ENCODE measurements at regions not wholly inside any gene's neighbourhood (a gene's known extent, or its start where the extent isn't known, plus 50 kb on each side); places are given as distances from the start of the nearest gene placed in this dataset.

DNA sequence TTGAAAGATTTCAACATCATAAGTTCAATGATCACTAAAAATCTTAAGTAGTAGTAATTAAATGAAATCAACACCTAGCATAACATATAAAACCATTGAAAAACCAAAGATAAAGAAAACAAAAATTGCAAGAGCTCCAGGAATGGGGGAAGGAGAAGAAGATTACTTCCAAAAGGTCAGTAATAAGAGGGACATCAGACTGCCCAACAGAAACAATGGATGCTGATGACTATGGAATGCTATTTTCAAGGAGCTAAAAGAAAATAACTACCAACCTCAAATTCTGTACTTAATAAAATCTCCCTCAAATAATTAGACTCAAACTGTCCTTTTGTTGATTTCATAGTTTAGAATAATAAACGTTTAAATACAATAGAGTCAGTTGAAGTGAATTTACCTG is 314.5 kb upstream of the LMO3 start:
- no peak overlapping the region for H3K4me2 ChIP-seq (ENCODE audit: low read length)
- no peaks in the 10 kb centered on the region for H3K4me1 ChIP-seq (ENCODE audit: insufficient read depth, low read length, severe bottlenecking)
- no peak overlapping the region for H3K4me3 ChIP-seq (ENCODE audit: low read depth, low read length, poor library complexity, severe bottlenecking)
- no peaks in the 10 kb centered on the region for H3F3A ChIP-seq (ENCODE audit: insufficient read depth, low read length)
- no peaks in the 10 kb centered on the region for H3K79me2 ChIP-seq (ENCODE audit: insufficient read depth, low read length)
- H3K9ac ChIP-seq (ENCODE audit: low read length), result no peak overlapping the region
- H3K9me2 ChIP-seq (ENCODE audit: low read depth, low read length), result no peaks in the 10 kb centered on the region
- no peak for TF ChIP-seq EZH2 (IDR thresholded peaks at IDR 0.05; ENCODE audit: borderline replicate concordance, low read length)
- TF ChIP-seq, protein P1, sequence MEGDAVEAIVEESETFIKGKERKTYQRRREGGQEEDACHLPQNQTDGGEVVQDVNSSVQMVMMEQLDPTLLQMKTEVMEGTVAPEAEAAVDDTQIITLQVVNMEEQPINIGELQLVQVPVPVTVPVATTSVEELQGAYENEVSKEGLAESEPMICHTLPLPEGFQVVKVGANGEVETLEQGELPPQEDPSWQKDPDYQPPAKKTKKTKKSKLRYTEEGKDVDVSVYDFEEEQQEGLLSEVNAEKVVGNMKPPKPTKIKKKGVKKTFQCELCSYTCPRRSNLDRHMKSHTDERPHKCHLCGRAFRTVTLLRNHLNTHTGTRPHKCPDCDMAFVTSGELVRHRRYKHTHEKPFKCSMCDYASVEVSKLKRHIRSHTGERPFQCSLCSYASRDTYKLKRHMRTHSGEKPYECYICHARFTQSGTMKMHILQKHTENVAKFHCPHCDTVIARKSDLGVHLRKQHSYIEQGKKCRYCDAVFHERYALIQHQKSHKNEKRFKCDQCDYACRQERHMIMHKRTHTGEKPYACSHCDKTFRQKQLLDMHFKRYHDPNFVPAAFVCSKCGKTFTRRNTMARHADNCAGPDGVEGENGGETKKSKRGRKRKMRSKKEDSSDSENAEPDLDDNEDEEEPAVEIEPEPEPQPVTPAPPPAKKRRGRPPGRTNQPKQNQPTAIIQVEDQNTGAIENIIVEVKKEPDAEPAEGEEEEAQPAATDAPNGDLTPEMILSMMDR (IDR thresholded peaks at IDR 0.05; ENCODE audit: low read length), result no peak
- H2AFZ ChIP-seq (ENCODE audit: low read length), result no peak overlapping the region
- H3K27me3 ChIP-seq (ENCODE audit: insufficient read depth, low read length), result no peaks in the 10 kb centered on the region
- no peaks in the 10 kb centered on the region for H4K20me1 ChIP-seq (ENCODE audit: insufficient read depth, low read length)
- H3K36me3 ChIP-seq (ENCODE audit: insufficient read depth, low read length), result no peaks in the 10 kb centered on the region
- H3K27ac ChIP-seq (ENCODE audit: low read depth, low read length, poor library complexity, severe bottlenecking), result no peak overlapping the region
- no peaks in the 10 kb centered on the region for H3K9me3 ChIP-seq (ENCODE audit: low read length)

DNA sequence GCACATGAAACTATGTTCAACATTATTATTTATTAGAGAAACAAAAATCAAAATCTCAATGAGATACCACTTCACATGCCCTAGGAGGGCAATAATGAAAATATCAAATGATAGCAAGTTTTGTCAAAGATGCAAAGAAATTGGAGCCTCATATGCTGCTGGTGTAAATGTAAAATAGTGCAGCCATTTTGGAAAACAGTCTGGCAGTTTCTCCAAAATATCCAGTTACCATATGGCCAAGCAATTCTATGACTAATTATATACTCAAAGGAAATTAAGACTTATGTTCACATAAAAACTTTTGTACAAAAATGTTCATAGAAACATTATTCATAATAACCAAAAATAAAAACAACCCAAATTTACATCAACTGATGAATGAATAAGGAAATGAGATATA is 313.6 kb upstream of the LMO3 start:
- TF ChIP-seq, protein P1 (IDR thresholded peaks at IDR 0.05; ENCODE audit: low read length), result no peak
- no peak for TF ChIP-seq EZH2 (IDR thresholded peaks at IDR 0.05; ENCODE audit: borderline replicate concordance, low read length)
- H3K36me3 ChIP-seq (ENCODE audit: insufficient read depth, low read length), result no peaks in the 10 kb centered on the region
- no peak overlapping the region for H3K27ac ChIP-seq (ENCODE audit: low read depth, low read length, poor library complexity, severe bottlenecking)
- H4K20me1 ChIP-seq (ENCODE audit: insufficient read depth, low read length), result no peaks in the 10 kb centered on the region
- H3K4me2 ChIP-seq (ENCODE audit: low read length), result no peak overlapping the region
- no peak overlapping the region for H3K9ac ChIP-seq (ENCODE audit: low read length)
- H2AFZ ChIP-seq (ENCODE audit: low read length), result no peak overlapping the region
- H3K79me2 ChIP-seq (ENCODE audit: insufficient read depth, low read length), result no peaks in the 10 kb centered on the region
- H3K9me3 ChIP-seq (ENCODE audit: low read length), result no peaks in the 10 kb centered on the region
- H3K27me3 ChIP-seq (ENCODE audit: insufficient read depth, low read length), result no peaks in the 10 kb centered on the region
- no peaks in the 10 kb centered on the region for H3K9me2 ChIP-seq (ENCODE audit: low read depth, low read length)
- H3K4me3 ChIP-seq (ENCODE audit: low read depth, low read length, poor library complexity, severe bottlenecking), result no peak overlapping the region
- H3F3A ChIP-seq (ENCODE audit: insufficient read depth, low read length), result no peaks in the 10 kb centered on the region
- H3K4me1 ChIP-seq (ENCODE audit: insufficient read depth, low read length, severe bottlenecking), result no peaks in the 10 kb centered on the region

DNA sequence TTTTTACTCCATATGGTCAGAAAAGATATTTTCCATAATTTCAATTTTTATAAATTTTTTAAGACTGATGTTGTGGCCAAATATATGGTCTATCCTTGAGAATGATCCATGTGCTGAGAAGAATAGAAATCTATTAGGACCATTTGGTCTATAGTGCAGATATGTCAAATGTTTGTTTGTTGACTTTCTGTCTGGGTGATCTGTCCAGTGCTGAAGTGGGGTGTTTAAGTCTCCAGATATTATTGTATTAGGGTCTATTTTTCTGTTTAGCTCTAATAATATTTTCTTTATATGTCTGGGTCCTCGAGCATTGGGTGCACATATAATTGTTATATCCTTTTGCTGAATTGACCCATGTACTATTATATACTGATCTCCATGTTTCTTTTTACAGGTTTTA is 308.9 kb upstream of the LMO3 start:
- Histone ChIP-seq H4K20me1 (ENCODE audit: insufficient read depth, low read length) (no peaks in the 10 kb centered on the region), H3K27me3 (ENCODE audit: insufficient read depth, low read length) (no peaks in the 10 kb centered on the region), H3F3A (ENCODE audit: insufficient read depth, low read length) (no peaks in the 10 kb centered on the region), H3K9me3 (ENCODE audit: low read length) (no peaks in the 10 kb centered on the region), H3K9me2 (ENCODE audit: low read depth, low read length) (no peaks in the 10 kb centered on the region), H3K9ac (ENCODE audit: low read length) (no peak overlapping the region), H3K4me2 (ENCODE audit: low read length) (no peak overlapping the region), H2AFZ (ENCODE audit: low read length) (no peak overlapping the region), H3K36me3 (ENCODE audit: insufficient read depth, low read length) (no peaks in the 10 kb centered on the region), H3K27ac (ENCODE audit: low read depth, low read length, poor library complexity, severe bottlenecking) (no peak overlapping the region), H3K4me1 (ENCODE audit: insufficient read depth, low read length, severe bottlenecking) (no peaks in the 10 kb centered on the region), H3K79me2 (ENCODE audit: insufficient read depth, low read length) (no peaks in the 10 kb centered on the region), H3K4me3 (ENCODE audit: low read depth, low read length, poor library complexity, severe bottlenecking) (no peak overlapping the region)
- no peak for TF ChIP-seq EZH2 (IDR thresholded peaks at IDR 0.05; ENCODE audit: borderline replicate concordance, low read length)
- TF ChIP-seq, protein P1 (IDR thresholded peaks at IDR 0.05; ENCODE audit: low read length), result no peak
